ENCODE measurements at regions not wholly inside any gene's neighbourhood (a gene's known extent, or its start where the extent isn't known, plus 50 kb on each side); places are given as distances from the start of the nearest gene placed in this dataset.

- Histone ChIP-seq H3K9me3 (ENCODE audit: insufficient read depth, low read length) (no peaks in the 10 kb centered on the region), H3K4me3 (ENCODE audit: insufficient read depth, low read length, poor library complexity, severe bottlenecking) (no peak overlapping the region), H2AFZ (ENCODE audit: low read depth, low read length, severe bottlenecking) (no peak overlapping the region), H3K79me2 (ENCODE audit: insufficient read depth, low read length) (no peaks in the 10 kb centered on the region), H3F3A (ENCODE audit: insufficient read depth) (no peaks in the 10 kb centered on the region), H3K4me2 (ENCODE audit: low read depth, low read length, poor library complexity, severe bottlenecking) (no peak overlapping the region), H3K27me3 (ENCODE audit: low read length) (no peaks in the 10 kb centered on the region), H4K20me1 (ENCODE audit: low read depth, low read length) (no peaks in the 10 kb centered on the region), H3K36me3 (ENCODE audit: low read length) (no peaks in the 10 kb centered on the region), H3K27ac (ENCODE audit: low read depth, low read length) (no peak overlapping the region), H3K9me2 (replicated peaks; ENCODE audit: insufficient read depth, low read length) (no peaks in the 10 kb centered on the region), H3K9ac (ENCODE audit: low read length) (no peak overlapping the region)
- TF ChIP-seq EZH2phosphoT487 (conservative IDR thresholded peaks at IDR 0.05; ENCODE audit: low read length) (no peak), CTCF (IDR thresholded peaks at IDR 0.05; ENCODE audit: insufficient read depth, low read length, poor library complexity, severe bottlenecking) (no peak)
Measured at GRCh38 chr5:155998257-155998656, 328.7 kb upstream of the SGCD start.

GRCh38 chr5:156000115-156000514 is 326.8 kb upstream of the SGCD start:
- Histone ChIP-seq H3K27me3 (ENCODE audit: low read length) (no peaks in the 10 kb centered on the region), H3K27ac (ENCODE audit: low read depth, low read length) (no peak overlapping the region)

GRCh38 chr5:156004754-156005153 is 322.2 kb upstream of the SGCD start:
- Histone ChIP-seq H2AFZ (ENCODE audit: low read depth, low read length, severe bottlenecking) (no peak overlapping the region), H3K9me2 (replicated peaks; ENCODE audit: insufficient read depth, low read length) (no peaks in the 10 kb centered on the region), H3K9ac (ENCODE audit: low read length) (no peak overlapping the region), H3K36me3 (ENCODE audit: low read length) (no peaks in the 10 kb centered on the region), H3K9me3 (ENCODE audit: insufficient read depth, low read length) (no peaks in the 10 kb centered on the region), H3K27ac (ENCODE audit: low read depth, low read length) (no peak overlapping the region), H3F3A (ENCODE audit: insufficient read depth) (no peaks in the 10 kb centered on the region), H4K20me1 (ENCODE audit: low read depth, low read length) (no peaks in the 10 kb centered on the region), H3K79me2 (ENCODE audit: insufficient read depth, low read length) (no peaks in the 10 kb centered on the region), H3K27me3 (ENCODE audit: low read length) (no peaks in the 10 kb centered on the region), H3K4me3 (ENCODE audit: insufficient read depth, low read length, poor library complexity, severe bottlenecking) (no peak overlapping the region), H3K4me2 (ENCODE audit: low read depth, low read length, poor library complexity, severe bottlenecking) (no peak overlapping the region)
- TF ChIP-seq EZH2phosphoT487 (conservative IDR thresholded peaks at IDR 0.05; ENCODE audit: low read length) (no peak), CTCF (IDR thresholded peaks at IDR 0.05; ENCODE audit: insufficient read depth, low read length, poor library complexity, severe bottlenecking) (no peak)

More at GRCh38 chr5:156000115-156000514, 326.8 kb upstream of the SGCD start:
- Histone ChIP-seq H3K9me3 (ENCODE audit: insufficient read depth, low read length) (no peaks in the 10 kb centered on the region), H2AFZ (ENCODE audit: low read depth, low read length, severe bottlenecking) (no peak overlapping the region), H3K9ac (ENCODE audit: low read length) (no peak overlapping the region), H3K79me2 (ENCODE audit: insufficient read depth, low read length) (no peaks in the 10 kb centered on the region), H3K4me3 (ENCODE audit: insufficient read depth, low read length, poor library complexity, severe bottlenecking) (no peak overlapping the region), H4K20me1 (ENCODE audit: low read depth, low read length) (no peaks in the 10 kb centered on the region), H3K9me2 (replicated peaks; ENCODE audit: insufficient read depth, low read length) (no peaks in the 10 kb centered on the region), H3K36me3 (ENCODE audit: low read length) (no peaks in the 10 kb centered on the region), H3K4me2 (ENCODE audit: low read depth, low read length, poor library complexity, severe bottlenecking) (no peak overlapping the region), H3F3A (ENCODE audit: insufficient read depth) (no peaks in the 10 kb centered on the region)
- TF ChIP-seq CTCF (IDR thresholded peaks at IDR 0.05; ENCODE audit: insufficient read depth, low read length, poor library complexity, severe bottlenecking) = no peak
- TF ChIP-seq EZH2phosphoT487 (conservative IDR thresholded peaks at IDR 0.05; ENCODE audit: low read length) = no peak
